HEK293T (cell line): ENCODE measurements at regions not wholly inside any gene's neighbourhood (a gene's known extent, or its start where the extent isn't known, plus 50 kb on each side); places are given as distances from the start of the nearest gene placed in this dataset.

Experiments used
- CTCF ChIA-PET: fragments of 350-600 bp; formaldehyde crosslinking; extraction: SDS; loops from one replicate; lab custom pipeline; 2021; ENCODE audit warnings: antibody characterized with exemption, inconsistent platforms; lab: Yijun Ruan, JAX
- POLR2A ChIA-PET: fragments of 350-600 bp; formaldehyde crosslinking; extraction: SDS; loops from one replicate; lab custom pipeline; 2020; ENCODE audit warnings: antibody characterized with exemption, inconsistent platforms; lab: Yijun Ruan, JAX
- DNase-seq: peaks from one replicate; pipeline ENCODE4 v3.0.0; 2012; ENCODE audit warnings: mixed read lengths; ENCODE audit errors: extremely low spot score
- ARNT ChIP-seq: fragments of 450-650 bp; IDR thresholded peaks from 2 replicates; pipeline ENCODE4 v1.6.1; 2017; ENCODE audit warnings: mild to moderate bottlenecking
- BHLHE40 ChIP-seq: fragments of 450-650 bp; IDR thresholded peaks from 2 replicates; pipeline ENCODE4 v1.6.1; 2016; ENCODE audit warnings: mild to moderate bottlenecking, moderate library complexity, borderline replicate concordance
- CTBP1 ChIP-seq: fragments of 450-650 bp; IDR thresholded peaks from 2 replicates; pipeline ENCODE4 v1.6.1; 2016; ENCODE audit warnings: borderline replicate concordance
- ELF4 ChIP-seq: fragments of 450-650 bp; IDR thresholded peaks from 2 replicates; pipeline ENCODE4 v1.6.1; 2017; ENCODE audit warnings: antibody characterized with exemption
- FOXA1 ChIP-seq: fragments of 450-650 bp; IDR thresholded peaks from 2 replicates; pipeline ENCODE4 v1.6.1; 2016; ENCODE audit warnings: mild to moderate bottlenecking
- FOXK2 ChIP-seq: fragments of 450-650 bp; IDR thresholded peaks from 2 replicates; pipeline ENCODE4 v1.6.1; 2016; ENCODE audit warnings: mild to moderate bottlenecking
- FOXM1 ChIP-seq: fragments of 450-650 bp; IDR thresholded peaks from 2 replicates; pipeline ENCODE4 v1.6.1; 2017; ENCODE audit warnings: mild to moderate bottlenecking, borderline replicate concordance
- HDGF ChIP-seq: fragments of 450-650 bp; IDR thresholded peaks from 2 replicates; pipeline ENCODE4 v1.6.1; 2017; ENCODE audit warnings: antibody characterized with exemption, borderline replicate concordance
- L3MBTL2 ChIP-seq: fragments of 450-650 bp; conservative IDR thresholded peaks from 2 replicates; pipeline ENCODE4 v1.6.1; 2016; ENCODE audit warnings: mild to moderate bottlenecking
- LEF1 ChIP-seq: fragments of 450-650 bp; IDR thresholded peaks from 2 replicates; pipeline ENCODE4 v1.6.1; 2017; ENCODE audit warnings: mild to moderate bottlenecking, borderline replicate concordance
- NFRKB ChIP-seq: fragments of 450-650 bp; IDR thresholded peaks from 2 replicates; pipeline ENCODE4 v1.6.1; 2016; ENCODE audit warnings: mild to moderate bottlenecking, moderate library complexity
- PKNOX1 ChIP-seq: fragments of 450-650 bp; IDR thresholded peaks from 2 replicates; pipeline ENCODE4 v1.6.1; 2016
- SP1 ChIP-seq: fragments of 450-650 bp; IDR thresholded peaks from 2 replicates; pipeline ENCODE4 v1.6.1; 2017
- SUZ12 ChIP-seq: fragments of 450-650 bp; IDR thresholded peaks from 2 replicates; pipeline ENCODE4 v1.6.1; 2016; ENCODE audit warnings: mild to moderate bottlenecking
- TARDBP ChIP-seq: fragments of 450-650 bp; IDR thresholded peaks from 2 replicates; pipeline ENCODE4 v1.6.1; 2016
- ZNF384 ChIP-seq: fragments of 450-650 bp; IDR thresholded peaks from 2 replicates; pipeline ENCODE4 v1.6.1; 2016

DNA sequence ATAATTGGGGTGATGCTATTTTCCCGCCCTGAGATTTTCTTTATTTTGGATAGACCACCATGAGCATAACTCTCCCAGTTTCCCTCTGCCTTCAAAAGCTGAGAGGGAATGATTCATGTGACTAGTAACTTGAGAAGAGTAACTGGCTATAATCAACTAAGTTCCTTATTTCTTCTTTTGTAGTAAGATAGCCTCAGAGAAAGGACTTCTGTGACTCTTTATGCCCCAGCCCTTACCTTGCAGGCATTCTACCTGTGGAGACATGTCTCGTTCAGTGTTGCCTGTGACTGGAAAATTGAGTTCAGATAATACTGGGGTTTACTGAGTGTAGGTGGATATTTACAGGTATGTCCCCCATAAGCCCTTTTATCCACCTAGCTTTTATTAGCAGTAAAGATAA is 715.4 kb upstream of the HS3ST1 start:
- no peak for TF ChIP-seq ARNT
- no peak for TF ChIP-seq SUZ12
- no peak for TF ChIP-seq BHLHE40
- TF ChIP-seq ZNF384, result no peak
- no peak for TF ChIP-seq LEF1
- TF ChIP-seq TARDBP, result no peak
- CTCF ChIA-PET, result no interaction called here
- POLR2A ChIA-PET, result no interaction called here
- DNase-seq, result no peak

DNA sequence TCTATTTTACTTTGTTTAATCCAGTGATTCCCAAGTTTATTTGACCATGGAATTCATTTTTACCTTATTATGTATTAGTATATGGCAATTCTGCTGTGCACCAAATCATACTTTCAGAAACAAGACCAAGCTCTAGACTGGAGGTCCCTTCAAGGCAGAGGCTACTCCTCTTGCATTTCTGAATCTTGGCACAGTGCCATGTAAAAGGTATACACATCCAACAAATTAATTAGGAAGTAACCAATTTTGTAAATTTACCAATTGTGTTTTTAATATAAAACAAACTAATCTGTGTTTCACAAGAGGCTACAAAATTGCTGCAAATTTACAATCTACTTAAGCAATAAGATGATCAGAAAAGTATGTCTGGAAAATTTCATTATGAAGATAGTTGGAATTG is 712.2 kb upstream of the HS3ST1 start:
- TF ChIP-seq FOXM1 (no peak), TARDBP (no peak), ARNT (no peak), L3MBTL2 (no peak), BHLHE40 (no peak), NFRKB (no peak), HDGF (no peak), FOXK2 (no peak), FOXA1 (no peak), SP1 (no peak), CTBP1 (no peak), PKNOX1 (no peak), LEF1 (no peak), SUZ12 (no peak), ELF4 (no peak), ZNF384 (no peak)
- POLR2A ChIA-PET, result no interaction called here
- DNase-seq, result no peak
- CTCF ChIA-PET, result no interaction called here

GRCh38 chr4:12139296-12139695 is 710.6 kb upstream of the HS3ST1 start:
- ChIA-PET CTCF (no interaction called here), POLR2A (no interaction called here)
- no peak for DNase-seq
- TF ChIP-seq SUZ12 (no peak), FOXA1 (no peak), L3MBTL2 (no peak), ELF4 (no peak), BHLHE40 (no peak), CTBP1 (no peak), LEF1 (no peak), ARNT (no peak), NFRKB (no peak)

GRCh38 chr4:12138488-12138887 is 709.8 kb upstream of the HS3ST1 start:
- POLR2A ChIA-PET, result no interaction called here
- CTCF ChIA-PET, result no interaction called here
- no peak for DNase-seq
- TF ChIP-seq ELF4, result no peak
- TF ChIP-seq LEF1, result no peak
- TF ChIP-seq FOXK2, result no peak
- TF ChIP-seq SP1, result no peak
- no peak for TF ChIP-seq NFRKB
- TF ChIP-seq TARDBP, result no peak
- TF ChIP-seq BHLHE40, result no peak

GRCh38 chr4:12137575-12137974 is 708.9 kb upstream of the HS3ST1 start:
- no peak for DNase-seq
- ChIA-PET CTCF (no interaction called here), POLR2A (no interaction called here)
- TF ChIP-seq LEF1 (no peak), NFRKB (no peak), FOXK2 (no peak), ZNF384 (no peak), FOXM1 (no peak)

- ChIA-PET CTCF (no interaction called here), POLR2A (no interaction called here)
- no peak for TF ChIP-seq FOXK2
- TF ChIP-seq ARNT, result no peak
- TF ChIP-seq BHLHE40, result no peak
- no peak for DNase-seq
These were observed 697.8 kb upstream of the HS3ST1 start for GRCh38 chr4:12126474-12126873.

DNA sequence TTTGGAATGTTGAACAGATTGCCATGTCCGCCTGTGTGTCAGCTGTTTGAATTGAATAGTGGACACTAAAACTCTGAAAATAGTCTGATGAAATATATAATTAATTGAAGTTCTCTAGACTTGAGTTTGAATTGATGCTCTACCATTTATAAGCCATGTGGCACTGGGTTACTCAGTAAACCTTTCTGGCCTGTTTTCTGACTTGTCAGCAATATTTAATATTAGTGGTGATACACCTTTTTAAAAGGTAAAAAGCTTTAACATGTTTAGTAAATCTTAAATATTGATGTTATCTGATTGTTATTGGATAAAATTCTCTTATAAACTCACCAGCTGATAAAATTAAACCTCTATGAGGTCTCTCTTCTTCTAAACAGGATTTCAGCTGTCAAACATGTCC is 695.4 kb upstream of the HS3ST1 start:
- DNase-seq, result no peak
- POLR2A ChIA-PET, result no interaction called here
- CTCF ChIA-PET, result no interaction called here
- TF ChIP-seq SUZ12 (no peak), ARNT (no peak), FOXA1 (no peak), ZNF384 (no peak), BHLHE40 (no peak), FOXM1 (no peak), LEF1 (no peak), ELF4 (no peak), PKNOX1 (no peak), SP1 (no peak), HDGF (no peak), TARDBP (no peak), NFRKB (no peak), FOXK2 (no peak), L3MBTL2 (no peak), CTBP1 (no peak)

DNA sequence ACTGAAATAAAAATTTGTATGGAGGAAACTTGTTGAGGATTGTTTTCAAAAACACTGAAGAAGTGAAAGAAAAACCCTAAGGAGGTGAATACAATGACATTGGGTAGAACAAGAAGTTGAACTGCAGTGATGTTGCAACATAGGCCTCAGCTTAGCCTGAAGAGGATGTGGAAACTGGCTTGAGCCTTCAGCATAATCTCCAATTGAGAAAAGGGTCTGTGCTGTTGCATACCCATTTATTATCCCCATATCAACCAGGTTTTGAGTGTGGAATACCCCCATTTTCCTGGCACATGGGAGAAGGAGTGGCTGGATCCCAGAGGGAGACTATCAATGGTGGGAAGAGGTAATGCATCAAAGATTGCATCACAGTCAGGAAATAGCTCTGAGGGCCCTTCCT is 695.0 kb upstream of the HS3ST1 start:
- ChIA-PET POLR2A (no interaction called here), CTCF (no interaction called here)
- TF ChIP-seq PKNOX1, result no peak
- TF ChIP-seq BHLHE40, result no peak
- TF ChIP-seq FOXA1, result no peak
- no peak for TF ChIP-seq TARDBP
- TF ChIP-seq CTBP1, result no peak
- TF ChIP-seq NFRKB, result no peak
- no peak for TF ChIP-seq HDGF
- TF ChIP-seq FOXM1, result no peak
- TF ChIP-seq ZNF384, result no peak
- TF ChIP-seq SUZ12, result no peak
- TF ChIP-seq LEF1, result no peak
- DNase-seq, result no peak
